Liver (tissue), 8 donors: ENCODE measurements at regions not wholly inside any gene's neighbourhood (a gene's known extent, or its start where the extent isn't known, plus 50 kb on each side); places are given as distances from the start of the nearest gene placed in this dataset.
A peak's percentile ranks its signal among the peaks of the same experiment; 100 is the strongest.

ENCODE experiments used
- DNase-seq: peaks from one replicate; pipeline ENCODE4 v3.0.0-alpha.2; 2017; ENCODE audit warnings: low spot score
- H3K27ac ChIP-seq, 2 donors: one replicate each; pipeline ENCODE4 v1.7.0; 2013; ENCODE audit warnings: inconsistent platforms in 2 of 2, low read length in 2 of 2, control low read depth in 1 of 2, low read depth in 1 of 2, mild to moderate bottlenecking in 1 of 2
- H3K27me3 ChIP-seq, 4 donors: one replicate each; pipeline versions ENCODE4 v1.6.1 to v1.7.0; 2013; ENCODE audit warnings: low read length in 3 of 4, inconsistent platforms in 1 of 4, mild to moderate bottlenecking in 1 of 4, moderate library complexity in 1 of 4; ENCODE audit not compliant: control insufficient read depth in 4 of 4, insufficient read depth in 4 of 4
- H3K36me3 ChIP-seq, 4 donors: one replicate each; pipeline versions ENCODE4 v1.6.1 to v1.7.0; 2013; ENCODE audit warnings: low read length in 3 of 4, mild to moderate bottlenecking in 3 of 4, low read depth in 1 of 4, moderate library complexity in 1 of 4; ENCODE audit not compliant: control insufficient read depth in 4 of 4, insufficient read depth in 3 of 4
- H3K4me1 ChIP-seq, 4 donors: one replicate each; pipeline versions ENCODE4 v1.6.1 to v1.7.0; 2013; ENCODE audit warnings: low read length in 3 of 4, mild to moderate bottlenecking in 3 of 4, moderate library complexity in 1 of 4; ENCODE audit not compliant: control insufficient read depth in 4 of 4, insufficient read depth in 4 of 4
- H3K4me3 ChIP-seq, 3 donors: one replicate each; pipeline versions ENCODE4 v1.6.1 to v1.7.0; 2013; ENCODE audit warnings: low read length in 3 of 3, control low read depth in 1 of 3, low read depth in 1 of 3, mild to moderate bottlenecking in 1 of 3
- H3K9ac ChIP-seq, 2 donors: one replicate each; pipeline ENCODE4 v1.7.0; 2013; ENCODE audit warnings: low read length in 2 of 2, mild to moderate bottlenecking in 2 of 2, moderate library complexity in 2 of 2, control low read depth in 1 of 2, low read depth in 1 of 2
- H3K9me3 ChIP-seq, 4 donors: one replicate each; pipeline versions ENCODE4 v1.6.1 to v1.7.0; 2013; ENCODE audit warnings: low read length in 3 of 4; ENCODE audit not compliant: control insufficient read depth in 4 of 4
- CTCF ChIP-seq: fragments of 150-350 bp; IDR thresholded peaks from 2 replicates; pipeline ENCODE4 v1.5.1; 2017; ENCODE audit warnings: improper control_type of control experiment, low read depth, low read length; ENCODE audit not compliant: missing input control
- EGR1 ChIP-seq, 2 donors: IDR thresholded peaks; 2 replicates each; pipeline ENCODE4 v1.6.1; 2016 to 2018; ENCODE audit warnings: antibody characterized with exemption in 2 of 2, low read depth in 2 of 2
- FOXA1 ChIP-seq: IDR thresholded peaks from 2 replicates; pipeline ENCODE4 v1.6.1; 2016; ENCODE audit warnings: antibody characterized with exemption
- GABPA ChIP-seq, 2 donors: IDR thresholded peaks in 1 of 2; conservative IDR thresholded peaks in 1 of 2; 2 replicates each; pipeline ENCODE4 v1.6.1; 2016; ENCODE audit warnings: antibody characterized with exemption in 2 of 2, mild to moderate bottlenecking in 1 of 2, moderate library complexity in 1 of 2
- HNF4A ChIP-seq, 2 donors: conservative IDR thresholded peaks; 2 replicates each; pipeline ENCODE4 v1.6.1; 2016; ENCODE audit warnings: antibody characterized with exemption in 2 of 2, mild to moderate bottlenecking in 2 of 2
- JUND ChIP-seq, 2 donors: IDR thresholded peaks; 2 replicates each; pipeline ENCODE4 v1.6.1; 2016; ENCODE audit warnings: antibody characterized with exemption in 2 of 2
- NR2F2 ChIP-seq: IDR thresholded peaks from 2 replicates; pipeline ENCODE4 v1.6.1; 2016; ENCODE audit warnings: antibody characterized with exemption
- RAD21 ChIP-seq, 2 donors: IDR thresholded peaks; 2 replicates each; pipeline ENCODE4 v1.6.1; 2016; ENCODE audit warnings: antibody characterized with exemption in 2 of 2, mild to moderate bottlenecking in 2 of 2
- REST ChIP-seq: IDR thresholded peaks from 2 replicates; pipeline ENCODE4 v1.6.1; 2016; ENCODE audit warnings: antibody characterized with exemption, mild to moderate bottlenecking
- RXRA ChIP-seq, 2 donors: IDR thresholded peaks; 2 replicates each; pipeline ENCODE4 v1.6.1; 2017 to 2018; ENCODE audit warnings: antibody characterized with exemption in 2 of 2, mild to moderate bottlenecking in 1 of 2
- SP1 ChIP-seq: IDR thresholded peaks from 2 replicates; pipeline ENCODE4 v1.6.1; 2018; ENCODE audit warnings: antibody characterized with exemption, mild to moderate bottlenecking
- TAF1 ChIP-seq: conservative IDR thresholded peaks from 2 replicates; pipeline ENCODE4 v1.6.1; 2016; ENCODE audit warnings: antibody characterized with exemption, mild to moderate bottlenecking
- YY1 ChIP-seq: IDR thresholded peaks from 2 replicates; pipeline ENCODE4 v1.6.1; 2016; ENCODE audit warnings: antibody characterized with exemption, mild to moderate bottlenecking
- WGBS: extraction: QIAGEN DNeasy Blood & Tissue Kit; methylation state at CpG from one replicate; pipeline ENCODE4 v1.1.7; 2013; 5-methylcytosine and 5-hydroxymethylcytosine counted together
- TF ChIP-seq, protein P1 (sequence below): IDR thresholded peaks from 2 replicates; pipeline ENCODE4 v1.6.1; 2016; ENCODE audit warnings: antibody characterized with exemption
- TF ChIP-seq, protein P2 (sequence below): IDR thresholded peaks from 2 replicates; pipeline ENCODE4 v1.6.1; 2016; ENCODE audit warnings: antibody characterized with exemption
- TF ChIP-seq, protein P3 (sequence below): IDR thresholded peaks from 2 replicates; pipeline ENCODE4 v1.6.1; 2016; ENCODE audit warnings: antibody characterized with exemption
- donor health status: healthy.
- donor health status: healthy.
- donor health status: healthy.
- donor health status: healthy.
- donor health status: healthy.

DNA sequence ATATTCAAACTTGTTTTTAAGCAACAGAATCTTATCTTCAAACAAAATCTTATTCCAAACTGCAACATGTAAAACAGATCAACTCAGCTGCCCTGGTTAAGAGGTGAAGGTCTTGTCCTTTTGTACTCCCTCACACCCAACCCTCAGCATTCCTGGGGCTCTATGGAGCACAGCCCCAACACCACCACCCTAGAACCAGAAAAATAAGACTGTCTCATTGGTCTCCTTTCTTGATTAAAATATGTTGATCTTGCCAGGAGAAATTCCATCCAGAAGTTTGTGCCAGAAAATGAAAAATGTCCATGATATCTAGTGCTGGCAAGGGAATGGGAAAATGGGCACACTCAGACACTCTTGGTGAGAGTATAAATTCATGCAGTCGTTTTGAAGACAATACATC, 62.1 kb upstream of the TMEM17 start:
- TF ChIP-seq NR2F2 (peak; percentile 70), RAD21 (IDR thresholded peaks at IDR 0.05) (peak in 1 of 2 donors; percentile 22), RXRA (IDR thresholded peaks at IDR 0.05) (peak; percentile 63 to 64), EGR1 (IDR thresholded peaks at IDR 0.05; ENCODE audit: low read depth in 2 of 2) (no peak), FOXA1 (no peak), HNF4A (conservative IDR thresholded peaks at IDR 0.05) (peak; percentile 50 to 65)
- DNase-seq, result no peak
- H3K4me3 ChIP-seq, result no peak overlapping the region
- H3K27me3 ChIP-seq, result no peaks in the 10 kb centered on the region
- WGBS, result 30% methylated on average over 1 of the region's 1 CpG
- no peaks in the 10 kb centered on the region for H3K9me3 ChIP-seq
- peak overlapping the region in 1 of 2 donors; percentile 16 for H3K27ac ChIP-seq
- no peaks in the 10 kb centered on the region for H3K36me3 ChIP-seq
- H3K4me1 ChIP-seq, result peaks cover 3 to 37% (median 22%) of the 10 kb centered on the region in 4 donors
- H3K9ac ChIP-seq, result no peak overlapping the region

- WGBS, result 66% methylated on average over 2 of the region's 2 CpGs
- Histone ChIP-seq H3K36me3 (no peaks in the 10 kb centered on the region), H3K9me3 (no peaks in the 10 kb centered on the region), H3K27ac (peak overlapping the region in 1 of 2 donors; percentile 4), H3K27me3 (no peaks in the 10 kb centered on the region), H3K4me3 (no peak overlapping the region), H3K9ac (no peak overlapping the region), H3K4me1 (peaks cover 3 to 37% (median 22%) of the 10 kb centered on the region in 4 donors)
- TF ChIP-seq YY1 (no peak), SP1 (no peak), REST (no peak), RXRA (IDR thresholded peaks at IDR 0.05) (no peak), FOXA1 (no peak), JUND (IDR thresholded peaks at IDR 0.05) (no peak), EGR1 (IDR thresholded peaks at IDR 0.05; ENCODE audit: low read depth in 2 of 2) (no peak), RAD21 (IDR thresholded peaks at IDR 0.05) (no peak), GABPA (IDR thresholded peaks at IDR 0.05 in 1 of 2, conservative IDR thresholded peaks at IDR 0.05 in 1 of 2) (no peak), HNF4A (conservative IDR thresholded peaks at IDR 0.05) (no peak), TAF1 (no peak), NR2F2 (no peak), CTCF (no peak)
- TF ChIP-seq, protein P1, sequence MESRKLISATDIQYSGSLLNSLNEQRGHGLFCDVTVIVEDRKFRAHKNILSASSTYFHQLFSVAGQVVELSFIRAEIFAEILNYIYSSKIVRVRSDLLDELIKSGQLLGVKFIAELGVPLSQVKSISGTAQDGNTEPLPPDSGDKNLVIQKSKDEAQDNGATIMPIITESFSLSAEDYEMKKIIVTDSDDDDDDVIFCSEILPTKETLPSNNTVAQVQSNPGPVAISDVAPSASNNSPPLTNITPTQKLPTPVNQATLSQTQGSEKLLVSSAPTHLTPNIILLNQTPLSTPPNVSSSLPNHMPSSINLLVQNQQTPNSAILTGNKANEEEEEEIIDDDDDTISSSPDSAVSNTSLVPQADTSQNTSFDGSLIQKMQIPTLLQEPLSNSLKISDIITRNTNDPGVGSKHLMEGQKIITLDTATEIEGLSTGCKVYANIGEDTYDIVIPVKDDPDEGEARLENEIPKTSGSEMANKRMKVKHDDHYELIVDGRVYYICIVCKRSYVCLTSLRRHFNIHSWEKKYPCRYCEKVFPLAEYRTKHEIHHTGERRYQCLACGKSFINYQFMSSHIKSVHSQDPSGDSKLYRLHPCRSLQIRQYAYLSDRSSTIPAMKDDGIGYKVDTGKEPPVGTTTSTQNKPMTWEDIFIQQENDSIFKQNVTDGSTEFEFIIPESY, result no peak
- TF ChIP-seq, protein P2, sequence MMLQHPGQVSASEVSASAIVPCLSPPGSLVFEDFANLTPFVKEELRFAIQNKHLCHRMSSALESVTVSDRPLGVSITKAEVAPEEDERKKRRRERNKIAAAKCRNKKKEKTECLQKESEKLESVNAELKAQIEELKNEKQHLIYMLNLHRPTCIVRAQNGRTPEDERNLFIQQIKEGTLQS, result no peak
- TF ChIP-seq, protein P3, sequence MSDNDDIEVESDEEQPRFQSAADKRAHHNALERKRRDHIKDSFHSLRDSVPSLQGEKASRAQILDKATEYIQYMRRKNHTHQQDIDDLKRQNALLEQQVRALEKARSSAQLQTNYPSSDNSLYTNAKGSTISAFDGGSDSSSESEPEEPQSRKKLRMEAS, result no peak
- no peak for DNase-seq
These were observed 61.7 kb upstream of the TMEM17 start for GRCh38 chr2:62567669-62568068.
